NCI-H2081 (cell line): ENCODE measurements at regions not wholly inside any gene's neighbourhood (a gene's known extent, or its start where the extent isn't known, plus 50 kb on each side); places are given as distances from the start of the nearest gene placed in this dataset.
A peak's percentile ranks its signal among the peaks of the same experiment; 100 is the strongest.
"Not testable (repeated sequence)": the region's sequence is repeated elsewhere in the genome, so short reads cannot be mapped to it uniquely, and the experiment has no call there.

ENCODE experiments used
- DNase-seq, 2 experiments: peaks; one replicate each; lab custom pipeline; 2025; lab: John Stamatoyannopoulos, UW

DNA sequence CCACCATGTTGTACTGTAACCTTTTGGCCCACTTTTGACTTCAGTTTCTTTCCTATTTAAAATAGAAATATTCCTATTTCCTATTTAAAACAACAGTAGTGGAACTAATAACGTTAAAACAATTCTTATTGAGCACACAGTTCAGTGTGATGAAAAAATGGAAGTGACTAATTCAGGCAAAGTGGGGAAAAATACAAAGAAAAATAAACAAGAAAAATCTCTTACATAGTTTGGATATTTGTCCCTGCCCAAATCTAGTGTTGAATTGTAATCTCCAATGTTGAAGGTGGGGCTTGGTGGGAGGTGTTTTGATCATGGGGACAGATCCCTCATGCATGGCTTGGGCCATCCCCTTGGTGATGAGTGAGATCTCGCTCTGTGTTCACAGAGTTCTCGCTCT, 198.1 kb upstream of the CPHXL start:
- DNase-seq = no peak

DNA sequence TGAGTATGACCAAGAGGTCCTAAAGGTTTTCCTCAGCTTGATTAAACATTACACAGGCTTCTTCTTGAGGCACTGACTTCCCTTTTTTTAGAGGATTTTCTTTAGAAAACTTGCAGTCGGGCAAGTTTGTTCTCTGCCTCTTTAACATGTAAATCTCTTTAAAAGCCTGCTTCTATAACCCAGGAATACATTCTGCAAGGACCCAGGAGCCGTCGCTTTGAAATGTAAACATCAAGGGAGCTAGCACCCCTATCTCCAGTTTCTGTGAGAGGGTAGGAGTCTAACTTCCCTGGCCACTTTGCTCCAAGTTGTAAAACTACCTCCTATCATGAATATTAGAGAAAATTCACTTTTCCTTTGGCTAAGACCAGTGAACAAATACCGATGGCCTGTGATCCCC, 201.5 kb upstream of the CPHXL start:
- DNase-seq = no peak

DNA sequence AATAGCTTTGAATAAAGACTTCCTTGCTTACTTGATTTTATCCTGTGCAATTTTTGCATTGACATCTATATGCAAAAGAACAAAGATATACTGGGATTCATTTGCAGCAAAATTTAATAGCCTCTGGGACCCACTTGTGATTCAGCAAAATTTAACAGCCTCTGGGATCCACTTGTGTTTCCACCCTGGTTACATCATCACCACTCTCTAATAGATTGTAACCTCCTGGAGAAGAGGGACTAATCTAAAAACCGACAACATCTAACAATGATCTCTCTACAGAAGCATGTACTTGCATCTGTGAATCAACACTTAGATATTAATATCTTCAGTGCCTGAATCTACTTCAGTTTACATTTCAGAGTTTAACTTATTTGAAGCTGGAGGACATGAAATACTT, 202.0 kb upstream of the CPHXL start:
- no peak for DNase-seq

DNA sequence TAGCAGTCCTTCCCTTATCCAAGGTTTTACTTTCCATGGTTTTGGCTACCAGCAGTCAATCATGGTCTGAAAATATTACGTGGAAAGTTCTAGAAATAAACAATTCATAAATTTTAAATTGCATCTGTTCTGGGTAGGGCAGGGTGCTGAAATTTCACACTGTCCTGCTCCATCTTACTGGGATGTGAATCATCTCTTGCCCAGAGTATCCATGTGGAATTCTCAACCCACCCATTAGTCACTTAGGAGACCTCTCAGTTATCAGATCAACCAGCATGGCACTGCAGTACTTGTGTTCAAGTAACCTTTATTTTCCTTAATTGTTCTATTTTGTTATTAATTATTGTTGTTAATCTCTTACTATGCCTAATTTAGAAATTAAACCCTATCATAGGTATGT, 202.8 kb upstream of the CPHXL start:
- DNase-seq = no peak

DNA sequence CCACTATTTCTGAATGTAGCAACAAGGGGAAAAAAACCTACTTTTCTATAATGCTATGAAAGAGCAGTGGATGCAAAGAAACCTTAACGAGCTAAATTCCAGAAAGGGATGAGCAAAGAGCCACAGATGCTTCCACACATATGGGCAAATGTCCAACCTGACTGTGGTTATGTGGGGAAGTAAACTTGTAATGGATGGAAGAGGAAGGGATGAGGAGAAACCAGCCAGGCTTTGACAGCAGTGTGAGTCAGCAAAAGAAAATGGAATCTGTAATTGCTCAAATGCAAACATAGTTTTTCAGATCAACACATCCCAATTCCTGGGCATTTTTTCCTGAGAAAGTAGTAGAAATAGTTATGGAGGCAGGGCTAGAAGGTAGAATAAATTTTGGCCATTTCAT, 204.8 kb upstream of the CPHXL start:
- no peak for DNase-seq

DNA sequence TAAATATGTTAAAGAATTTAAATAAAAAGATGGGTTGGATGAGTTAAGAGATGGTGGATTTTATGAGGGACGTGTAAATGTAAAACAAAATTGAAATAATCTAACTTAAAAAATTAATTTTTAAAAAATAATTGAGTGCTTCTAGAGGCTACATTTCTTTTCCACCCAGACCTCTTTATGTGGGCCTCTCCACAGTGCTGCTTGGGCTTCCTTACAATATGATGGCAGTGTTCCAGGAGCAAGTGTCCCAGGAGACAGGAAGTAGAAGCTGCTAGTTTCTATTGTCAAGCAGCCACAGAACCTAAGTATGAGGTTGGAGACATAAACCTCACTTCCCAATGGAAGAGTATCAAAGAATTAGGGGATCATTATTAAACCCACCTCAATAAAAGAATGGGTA, 205.7 kb upstream of the CPHXL start:
- no peak for DNase-seq

DNA sequence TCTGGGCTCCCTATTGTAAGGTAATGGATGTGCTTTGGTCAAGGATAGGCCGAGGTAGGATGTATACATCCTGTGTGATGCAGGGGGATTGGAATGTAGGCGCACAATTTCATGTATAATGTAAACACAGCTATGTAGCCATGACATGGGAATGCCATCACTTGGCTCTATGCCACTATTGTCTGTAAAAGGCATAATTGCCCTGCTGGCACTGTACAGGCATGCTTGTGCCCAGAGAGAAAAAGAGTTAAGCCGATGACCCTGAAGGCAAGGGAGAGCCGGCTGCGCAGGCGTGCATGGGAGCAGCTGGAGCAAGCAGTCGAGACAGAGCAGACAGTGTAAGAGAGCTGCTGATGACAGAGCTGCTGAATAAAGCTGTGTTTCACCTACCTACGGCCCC, 212.5 kb upstream of the CPHXL start:
- DNase-seq = no peak

DNA sequence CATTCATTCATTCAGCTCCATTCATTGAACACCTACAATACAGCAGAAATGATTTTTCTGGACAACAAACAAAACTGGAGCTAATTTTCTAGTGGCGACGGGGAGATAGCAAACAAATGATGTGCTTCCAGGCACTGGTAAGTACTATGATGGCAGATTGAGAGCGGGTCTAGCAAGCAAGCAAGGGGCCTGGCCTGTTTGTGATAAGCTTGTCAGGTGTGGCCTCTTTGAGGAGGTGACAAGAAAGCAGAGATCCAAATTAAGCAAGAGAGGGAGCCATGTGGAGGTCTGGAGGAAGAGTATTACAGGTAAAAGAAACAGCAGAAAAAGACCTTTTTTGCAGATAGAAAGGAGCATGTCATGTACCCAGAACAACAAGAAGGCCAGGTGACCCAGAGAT, 216.1 kb upstream of the CPHXL start:
- no peak for DNase-seq

DNA sequence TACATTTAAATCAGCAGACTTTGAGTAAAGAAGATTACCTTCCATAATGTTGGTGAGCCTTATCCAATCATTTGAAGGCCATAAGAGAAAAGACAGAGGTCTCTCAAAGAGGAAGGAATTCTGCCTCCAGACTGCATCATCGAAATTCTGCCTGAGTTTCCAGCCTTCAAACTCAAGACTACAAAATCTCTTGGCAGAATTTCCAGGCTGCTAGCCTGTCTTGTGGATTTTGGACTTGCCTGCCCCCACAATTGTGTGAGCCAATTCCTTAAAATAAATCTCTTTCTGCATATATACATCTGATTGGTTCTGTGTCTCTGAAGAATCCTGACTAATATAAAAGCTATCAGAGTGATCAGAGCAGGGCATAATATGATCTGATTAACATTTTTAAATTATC, 216.6 kb upstream of the CPHXL start:
- no peak for DNase-seq

DNA sequence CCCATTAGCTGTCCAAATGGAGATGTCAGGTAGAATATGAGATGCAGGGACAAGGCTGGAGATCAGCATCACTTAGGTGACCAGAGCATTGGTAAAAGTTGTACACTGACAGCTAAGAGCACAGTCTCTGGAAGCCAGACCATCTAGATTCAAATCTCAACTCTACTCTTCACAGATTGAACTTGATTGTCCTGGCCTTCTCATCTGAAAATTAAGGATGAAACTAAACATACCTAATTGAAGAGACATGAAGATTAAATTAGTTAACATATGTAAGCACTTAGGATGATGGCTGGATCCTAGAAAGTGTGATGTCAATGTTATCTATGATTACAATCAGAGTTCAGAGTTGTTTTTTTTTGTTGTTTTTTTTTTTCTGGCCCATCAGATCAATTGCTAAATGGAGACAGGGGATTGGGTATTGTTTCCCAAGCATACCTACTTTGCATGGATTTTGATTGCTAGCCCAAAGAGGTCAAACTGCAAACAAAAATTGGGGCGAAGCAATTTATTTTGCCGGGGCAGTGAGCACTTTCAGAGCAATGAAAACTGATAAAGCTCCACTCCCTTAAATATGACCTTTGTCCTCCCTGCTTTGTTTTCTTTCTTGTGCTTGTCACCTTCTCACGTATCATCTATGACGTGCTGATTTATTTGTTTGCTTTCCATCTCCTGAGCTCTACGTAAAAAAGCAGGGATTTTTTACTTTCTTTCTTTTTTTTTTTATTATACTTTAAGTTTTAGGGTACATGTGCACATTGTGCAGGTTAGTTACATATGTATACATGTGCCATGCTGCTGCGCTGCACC, 217.6 kb upstream of the CPHXL start:
- no peak for DNase-seq

DNA sequence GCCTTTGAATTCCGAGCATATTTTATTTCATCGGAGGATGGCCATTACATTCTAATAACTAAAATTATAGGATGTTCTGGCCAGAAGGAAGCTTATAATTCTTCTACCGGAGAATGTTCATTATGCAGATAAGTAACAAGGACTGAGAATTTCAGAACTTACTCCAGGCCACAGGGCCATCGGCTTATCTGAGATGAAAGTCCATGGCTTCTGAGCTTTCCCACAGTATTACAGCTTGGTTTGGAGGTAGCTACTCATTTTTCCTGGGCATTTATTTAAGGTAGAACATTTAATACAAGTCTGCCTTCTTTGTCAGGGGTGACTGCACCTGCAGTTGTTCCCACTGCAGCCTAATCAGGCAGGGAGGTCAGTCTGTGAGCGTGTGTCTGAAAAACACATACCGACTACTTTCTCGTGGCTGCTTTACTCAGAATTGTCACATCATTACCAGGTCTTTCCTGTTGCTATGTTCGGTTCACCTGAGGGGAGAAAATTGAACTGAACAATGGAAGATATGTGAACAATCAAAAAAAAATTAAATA, 219.7 kb upstream of the CPHXL start:
- no peak for DNase-seq

DNA sequence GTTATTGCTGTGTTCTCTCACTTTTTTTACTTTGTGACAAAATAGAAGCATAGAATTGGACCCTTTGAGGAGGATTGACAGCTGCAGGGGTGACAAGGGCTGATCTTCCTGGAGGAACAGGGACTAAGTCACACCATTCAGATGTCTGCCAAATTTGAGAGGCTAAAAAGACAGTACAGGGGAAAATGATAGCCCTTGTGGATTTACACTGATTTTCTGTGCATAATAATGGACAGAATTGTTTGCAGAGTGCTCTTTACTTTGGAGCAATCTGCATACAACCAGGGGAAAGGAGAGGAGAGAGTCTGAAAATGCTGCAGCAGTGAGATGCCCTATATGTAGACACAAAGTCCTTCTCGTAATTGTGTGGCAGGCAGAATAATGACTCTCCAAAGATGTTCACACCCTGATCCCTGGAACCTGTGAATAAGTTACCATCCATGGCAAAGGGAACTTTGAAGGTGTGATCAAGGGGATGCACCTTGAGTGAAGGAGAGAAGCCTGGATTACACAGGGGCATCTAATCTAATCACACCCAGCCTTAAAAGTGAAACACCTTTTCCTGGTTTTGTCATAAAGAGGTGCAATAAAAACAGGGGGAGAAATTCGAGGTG, 221.4 kb upstream of the CPHXL start:
- peak; percentile 21 to 25 for DNase-seq

DNA sequence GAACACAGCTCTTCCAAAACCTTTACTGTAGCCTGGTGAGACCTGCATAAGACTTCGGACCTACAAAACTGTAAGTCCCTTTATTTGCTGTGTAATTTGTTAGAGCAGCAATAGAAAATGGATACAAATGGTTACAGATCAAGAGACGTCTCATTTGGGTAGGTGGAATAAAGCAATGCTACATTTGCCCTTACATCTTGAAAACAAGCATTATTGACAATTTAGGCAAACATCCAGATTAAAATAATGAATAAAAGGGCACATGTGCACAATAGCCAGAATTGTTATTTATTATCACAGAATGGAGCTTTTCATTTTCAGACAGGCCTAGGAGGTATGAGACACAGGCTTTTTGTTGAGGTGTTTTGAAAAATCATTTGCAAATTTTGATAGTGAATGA, 222.2 kb upstream of the CPHXL start:
- no peak for DNase-seq

DNA sequence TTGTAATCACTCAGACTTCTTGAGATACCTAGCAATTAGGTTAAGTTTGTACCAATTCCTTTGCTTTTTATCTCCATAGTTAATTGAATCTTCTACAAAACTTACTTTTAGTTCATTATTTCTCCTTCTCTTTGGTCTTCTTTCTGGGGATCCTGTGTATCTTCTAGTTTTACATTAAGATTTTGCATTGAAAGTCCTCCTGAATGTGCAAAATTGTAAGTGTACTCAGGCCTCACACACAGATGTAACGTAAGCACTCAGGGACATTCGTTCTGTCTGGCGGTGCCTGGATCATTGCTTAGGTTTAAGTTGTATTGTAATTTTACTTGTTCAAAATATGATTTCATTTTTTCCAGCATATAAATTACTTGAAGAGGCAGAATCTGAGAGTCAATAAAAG, 222.6 kb upstream of the CPHXL start:
- DNase-seq = no peak

DNA sequence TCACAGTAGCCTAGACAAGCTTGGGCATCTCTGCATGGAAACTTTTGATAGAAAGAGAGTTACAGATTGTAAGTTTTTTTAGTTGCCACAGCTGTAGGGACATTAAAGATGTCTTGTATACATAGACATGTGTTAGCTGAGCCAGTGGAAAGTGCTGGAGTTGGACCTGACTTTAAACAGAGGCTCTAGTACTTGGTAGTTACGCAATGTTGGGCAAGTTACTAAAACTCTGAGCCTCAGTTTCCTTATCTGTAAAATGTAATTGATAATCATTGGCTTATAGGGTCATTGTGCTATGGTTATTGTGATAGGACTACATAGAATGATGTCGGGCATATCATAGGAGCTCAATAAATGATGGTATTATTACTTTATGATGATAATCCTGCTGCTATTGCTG, 225.8 kb upstream of the CPHXL start:
- DNase-seq = no peak

DNA sequence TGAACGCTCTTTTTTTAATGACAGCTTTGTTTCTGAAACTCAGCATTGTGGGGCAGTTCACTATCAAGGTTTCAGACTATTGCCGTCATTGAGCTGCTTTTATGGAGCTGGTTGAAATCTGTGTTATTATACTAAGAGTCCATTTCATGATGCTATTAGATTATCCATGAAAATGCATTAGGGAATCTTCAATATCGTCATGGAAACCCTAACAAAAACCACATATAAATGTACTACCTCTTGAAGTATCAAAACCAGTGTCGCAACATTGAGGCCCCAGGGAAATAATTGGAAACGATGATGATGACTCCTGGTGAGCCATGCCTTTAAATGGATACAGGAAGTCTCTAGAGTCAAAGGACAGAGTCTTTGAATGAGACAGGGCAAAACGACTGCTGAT, 231.6 kb upstream of the CPHXL start:
- no peak for DNase-seq

DNA sequence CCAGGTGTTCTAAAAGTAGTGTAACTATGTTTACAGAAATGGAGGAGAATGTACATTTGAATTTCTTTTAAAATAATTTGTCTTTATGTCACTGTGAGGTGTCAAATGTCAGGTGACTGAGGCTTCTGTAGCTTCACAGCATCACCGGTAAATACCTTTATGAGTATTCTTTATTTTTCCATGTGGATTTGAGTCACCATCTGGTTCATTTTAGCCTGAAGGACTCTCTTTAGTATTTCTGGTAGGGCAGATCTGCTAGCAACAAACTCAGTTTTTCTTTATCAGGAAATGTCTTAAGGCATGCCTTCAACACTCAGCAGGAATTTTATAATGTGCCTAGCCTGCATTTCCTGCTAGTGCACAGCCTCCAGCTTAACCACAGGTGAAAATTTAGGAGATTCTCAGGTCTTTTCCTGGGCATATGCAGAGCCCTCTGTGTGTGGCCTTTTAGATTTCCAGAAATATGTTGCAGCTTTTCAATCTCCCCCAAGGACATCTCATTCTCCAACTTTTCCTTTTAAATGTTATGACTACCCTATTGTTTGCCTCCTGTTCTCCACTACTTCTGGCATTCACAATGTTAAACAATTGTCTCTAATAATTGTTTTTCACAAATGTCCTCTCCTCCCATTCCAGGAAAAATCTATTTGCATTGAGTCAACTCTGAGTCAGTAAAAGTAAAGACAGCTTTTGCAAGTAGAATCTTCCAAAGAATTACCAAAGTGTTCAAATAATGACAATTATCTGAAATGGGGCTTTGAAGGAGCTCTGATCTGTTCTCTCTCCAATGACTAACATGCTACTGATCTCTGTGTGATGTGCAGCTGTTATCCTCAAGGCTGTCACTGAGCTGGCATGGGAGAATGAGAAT, 239.4 kb upstream of the CPHXL start:
- DNase-seq = no peak

DNA sequence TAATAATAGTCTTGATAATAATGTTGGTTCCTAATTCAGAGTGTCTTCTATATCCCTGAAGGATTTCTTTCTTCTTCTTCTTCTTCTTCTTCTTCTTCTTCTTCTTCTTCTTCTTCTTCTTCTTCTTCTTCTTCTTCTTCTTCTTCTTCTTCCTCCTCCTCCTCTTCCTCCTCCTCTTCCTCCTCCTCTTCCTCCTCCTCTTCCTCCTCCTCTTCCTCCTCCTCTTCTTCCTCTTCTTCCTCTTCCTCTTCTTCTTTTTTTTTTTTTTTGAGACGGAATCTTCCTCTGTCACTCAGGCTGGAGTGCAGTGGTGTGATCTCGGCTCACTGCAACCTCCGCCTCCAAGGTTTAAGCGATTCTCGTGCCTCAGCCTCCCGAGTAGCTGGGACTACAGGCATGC, 242.8 kb upstream of the CPHXL start:
- not testable (repeated sequence) for DNase-seq

DNA sequence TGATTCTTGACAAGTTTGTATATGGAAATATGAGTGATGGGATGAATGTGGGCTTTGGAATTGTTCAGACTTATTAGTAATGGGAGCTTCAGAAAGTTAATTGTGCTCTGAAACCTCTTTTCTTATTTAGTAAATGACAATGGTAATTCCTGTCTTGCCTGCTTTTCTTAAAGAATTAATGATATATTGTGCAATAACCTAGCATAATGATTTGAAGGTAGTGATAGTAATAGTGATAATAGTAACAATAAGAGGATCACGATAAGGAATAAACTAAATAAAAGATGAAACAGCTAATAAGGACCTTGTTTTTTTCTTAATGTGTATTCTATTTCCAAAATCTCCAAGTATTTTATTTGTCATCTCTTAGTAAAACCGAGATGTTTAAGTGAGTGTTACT, 245.0 kb upstream of the CPHXL start:
- DNase-seq = no peak

DNA sequence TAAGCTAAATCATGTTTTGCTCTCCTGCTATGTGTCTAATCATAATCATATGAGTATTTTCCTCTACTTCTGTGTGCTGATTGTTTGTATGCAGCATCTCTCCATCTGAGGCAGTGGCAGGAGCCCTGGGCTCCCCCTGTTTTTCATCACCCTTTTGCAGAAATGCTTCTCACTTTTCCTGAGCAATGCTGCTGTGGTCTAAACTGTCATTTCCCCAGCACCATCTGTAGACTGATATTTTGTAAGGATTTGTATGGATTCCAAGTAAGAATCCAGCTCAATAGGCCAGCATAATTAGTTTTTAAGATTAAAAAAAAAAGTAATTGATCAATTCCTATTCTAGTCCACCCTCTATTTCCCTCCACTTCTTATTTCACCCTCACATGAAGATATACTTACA, 257.0 kb upstream of the CPHXL start:
- DNase-seq = no peak

DNA sequence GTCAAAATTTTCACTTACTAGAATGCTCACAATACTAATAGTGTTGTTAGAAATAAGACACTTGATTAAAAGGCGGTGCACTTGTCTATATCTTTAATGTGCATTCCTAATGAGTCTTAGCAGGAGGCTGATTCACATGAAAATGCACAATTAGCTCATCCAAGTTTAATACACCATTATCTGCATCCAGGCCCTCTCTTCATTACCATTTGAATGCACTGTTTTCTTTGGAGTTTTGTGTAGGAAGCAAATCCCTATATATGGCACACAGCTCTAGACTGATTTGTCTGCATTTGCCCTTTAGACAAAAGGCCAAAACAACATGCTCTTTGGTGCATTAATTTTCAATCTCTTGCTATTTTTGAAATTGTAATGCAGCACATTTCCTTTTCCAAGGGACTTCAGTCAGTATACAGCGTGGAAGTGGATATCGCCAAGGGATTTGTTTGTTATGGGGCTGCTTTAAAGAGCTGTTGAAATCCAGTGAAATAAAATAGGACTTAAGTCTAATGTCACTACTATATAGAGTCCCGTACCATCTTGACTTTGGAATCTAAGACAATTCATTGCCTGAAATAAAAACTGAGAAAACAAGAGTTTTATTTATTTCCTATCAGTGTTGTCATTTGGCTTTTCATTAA, 257.6 kb upstream of the CPHXL start:
- no peak for DNase-seq

DNA sequence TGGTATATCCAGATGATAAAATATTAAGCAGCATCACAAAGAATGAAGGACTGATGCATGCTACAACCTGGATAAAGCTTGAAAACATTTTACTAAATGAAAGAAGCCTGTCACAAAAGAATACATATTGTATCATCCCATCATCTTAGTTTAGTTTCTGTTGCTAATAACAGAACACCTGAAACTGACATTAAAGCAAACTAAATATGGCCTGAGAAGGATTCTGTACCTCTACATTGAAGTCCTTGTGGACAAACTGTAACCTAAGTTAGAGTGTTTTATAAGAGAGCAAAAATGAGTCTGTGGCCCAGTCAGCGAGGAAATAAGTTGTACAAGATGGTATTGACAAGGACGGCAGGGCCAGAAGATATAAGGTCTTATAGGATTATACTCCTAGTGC, 261.0 kb upstream of the CPHXL start:
- DNase-seq = no peak
